ENCODE measurements at regions not wholly inside any gene's neighbourhood (a gene's known extent, or its start where the extent isn't known, plus 50 kb on each side); places are given as distances from the start of the nearest gene placed in this dataset.

- TF ChIP-seq CTCF (IDR thresholded peaks at IDR 0.05; ENCODE audit: insufficient read depth, low read depth, low read length) (no peak), EZH2 (IDR thresholded peaks at IDR 0.05; ENCODE audit: insufficient read depth, low read length) (no peak)
These were observed 55.4 kb downstream of the XCL1 start for GRCh38 chr1:168631671-168632400.
